Hepatocyte (in vitro differentiated cells): ENCODE measurements at regions not wholly inside any gene's neighbourhood (a gene's known extent, or its start where the extent isn't known, plus 50 kb on each side); places are given as distances from the start of the nearest gene placed in this dataset.

Experiments
- EZH2phosphoT487 ChIP-seq: fragments of 200-600 bp; sonication (generic); IDR thresholded peaks from one replicate; pipeline ENCODE4 v1.6.1; 2018; ENCODE audit warnings: antibody characterized with exemption, mild to moderate bottlenecking, low read depth, moderate library complexity; ENCODE audit not compliant: unreplicated experiment, severe bottlenecking
- TF ChIP-seq, protein P1 (sequence below): fragments of 200-600 bp; sonication (generic); IDR thresholded peaks from 2 replicates; pipeline ENCODE4 v1.5.1; 2016; ENCODE audit warnings: antibody characterized with exemption, mild to moderate bottlenecking; ENCODE audit not compliant: poor library complexity

DNA sequence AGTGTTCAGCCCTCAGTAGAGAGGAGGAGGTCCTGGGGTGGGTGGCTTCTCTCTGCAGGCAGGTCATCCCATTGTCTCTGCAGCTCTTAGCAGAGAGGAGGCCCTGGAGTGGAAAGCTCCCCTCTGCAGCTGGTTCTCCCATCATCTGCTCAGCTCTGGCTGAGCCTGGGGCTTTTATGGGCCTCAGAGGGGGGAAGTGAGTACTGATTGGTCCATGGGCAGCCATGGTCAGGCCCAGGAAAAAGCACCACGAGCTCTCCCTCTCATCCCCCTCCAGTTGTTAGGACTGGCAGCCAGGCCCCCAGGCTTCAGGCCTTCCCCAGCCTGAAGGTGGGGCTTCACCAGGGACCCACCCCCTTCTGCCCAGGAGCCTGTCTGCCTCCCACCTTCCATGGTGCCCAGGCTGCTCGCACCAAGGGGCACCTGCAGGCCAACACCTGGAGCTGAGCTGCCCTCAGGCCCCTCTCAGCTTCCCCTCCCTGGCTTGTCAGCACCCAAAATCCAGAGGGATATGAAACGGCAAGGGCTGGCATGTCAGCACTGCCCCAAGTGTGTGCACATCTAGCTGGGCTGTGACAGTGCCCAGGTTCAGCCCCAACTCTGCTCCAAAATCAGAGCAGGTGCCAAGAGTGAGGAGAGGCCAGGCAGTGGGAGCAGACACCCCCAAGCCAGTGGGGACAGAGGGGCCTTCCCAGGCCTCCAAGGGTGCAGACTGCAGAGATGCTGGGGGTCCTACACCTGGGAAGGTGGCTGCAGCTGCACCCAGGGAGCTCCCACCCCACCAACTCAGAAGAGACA, 449.0 kb downstream of the MATN1 start:
- TF ChIP-seq, protein P1, sequence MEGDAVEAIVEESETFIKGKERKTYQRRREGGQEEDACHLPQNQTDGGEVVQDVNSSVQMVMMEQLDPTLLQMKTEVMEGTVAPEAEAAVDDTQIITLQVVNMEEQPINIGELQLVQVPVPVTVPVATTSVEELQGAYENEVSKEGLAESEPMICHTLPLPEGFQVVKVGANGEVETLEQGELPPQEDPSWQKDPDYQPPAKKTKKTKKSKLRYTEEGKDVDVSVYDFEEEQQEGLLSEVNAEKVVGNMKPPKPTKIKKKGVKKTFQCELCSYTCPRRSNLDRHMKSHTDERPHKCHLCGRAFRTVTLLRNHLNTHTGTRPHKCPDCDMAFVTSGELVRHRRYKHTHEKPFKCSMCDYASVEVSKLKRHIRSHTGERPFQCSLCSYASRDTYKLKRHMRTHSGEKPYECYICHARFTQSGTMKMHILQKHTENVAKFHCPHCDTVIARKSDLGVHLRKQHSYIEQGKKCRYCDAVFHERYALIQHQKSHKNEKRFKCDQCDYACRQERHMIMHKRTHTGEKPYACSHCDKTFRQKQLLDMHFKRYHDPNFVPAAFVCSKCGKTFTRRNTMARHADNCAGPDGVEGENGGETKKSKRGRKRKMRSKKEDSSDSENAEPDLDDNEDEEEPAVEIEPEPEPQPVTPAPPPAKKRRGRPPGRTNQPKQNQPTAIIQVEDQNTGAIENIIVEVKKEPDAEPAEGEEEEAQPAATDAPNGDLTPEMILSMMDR, result no peak
- TF ChIP-seq EZH2phosphoT487, result no peak
